Renal cortex interstitium (tissue), 11 donors: ENCODE measurements at regions not wholly inside any gene's neighbourhood (a gene's known extent, or its start where the extent isn't known, plus 50 kb on each side); places are given as distances from the start of the nearest gene placed in this dataset.
"Not testable (repeated sequence)": the region's sequence is repeated elsewhere in the genome, so short reads cannot be mapped to it uniquely, and the experiment has no call there.

ENCODE experiments used
- DNase-seq, 11 donors: peaks; one replicate each; pipeline ENCODE4 v3.0.0-alpha.2; 2013; ENCODE audit warnings: low read depth in 9 of 11, low spot score in 4 of 11; ENCODE audit errors: extremely low read depth in 1 of 11

GRCh38 chr7:68722044-68722443 is 876.2 kb upstream of the AUTS2 start:
- DNase-seq, result no peak

GRCh38 chr7:68724965-68725364 is 873.3 kb upstream of the AUTS2 start:
- DNase-seq, result no peak

GRCh38 chr7:68725843-68726785 is 872.2 kb upstream of the AUTS2 start:
- no peak for DNase-seq

GRCh38 chr7:68728720-68729119 is 869.6 kb upstream of the AUTS2 start:
- DNase-seq, result not testable (repeated sequence)

GRCh38 chr7:68729371-68729770 is 868.9 kb upstream of the AUTS2 start:
- no peak for DNase-seq

- no peak for DNase-seq
Measured at GRCh38 chr7:68730194-68730593, 868.1 kb upstream of the AUTS2 start.

GRCh38 chr7:68730964-68731363 is 867.3 kb upstream of the AUTS2 start:
- no peak for DNase-seq

- DNase-seq, result peak in 2 of 11 donors; percentile 14 to 16
Measured at GRCh38 chr7:68733219-68734153, 864.8 kb upstream of the AUTS2 start.

- DNase-seq, result no peak
Measured at GRCh38 chr7:68734431-68734830, 863.8 kb upstream of the AUTS2 start.

- no peak for DNase-seq
Measured at GRCh38 chr7:68739306-68739705, 859.0 kb upstream of the AUTS2 start.

- DNase-seq, result no peak
Measured at GRCh38 chr7:68744036-68744435, 854.2 kb upstream of the AUTS2 start.

- DNase-seq, result no peak
Measured at GRCh38 chr7:68748934-68749900, 849.1 kb upstream of the AUTS2 start.

- no peak for DNase-seq
Measured at GRCh38 chr7:68752485-68753178, 845.6 kb upstream of the AUTS2 start.

GRCh38 chr7:68754414-68754813 is 843.9 kb upstream of the AUTS2 start:
- no peak for DNase-seq

- no peak for DNase-seq
Measured at GRCh38 chr7:68756986-68757495, 841.2 kb upstream of the AUTS2 start.

- DNase-seq, result no peak
Measured at GRCh38 chr7:68760556-68760955, 837.7 kb upstream of the AUTS2 start.

GRCh38 chr7:68767462-68767861 is 830.8 kb upstream of the AUTS2 start:
- no peak for DNase-seq

- no peak for DNase-seq
Measured at GRCh38 chr7:68770649-68771048, 827.6 kb upstream of the AUTS2 start.
